OCI-LY3 (cell line): ENCODE measurements at regions not wholly inside any gene's neighbourhood (a gene's known extent, or its start where the extent isn't known, plus 50 kb on each side); places are given as distances from the start of the nearest gene placed in this dataset.

Source experiments
- CTCF ChIP-seq: fragments of 200-600, 300-600 bp; sonication (generic); IDR thresholded peaks from 2 replicates; pipeline ENCODE4 v1.5.1; 2014; ENCODE audit warnings: antibody characterized with exemption, low read length, low read depth
- EZH2phosphoT487 ChIP-seq: fragments of 200-600 bp; shearing (Covaris generic); IDR thresholded peaks from 2 replicates; pipeline ENCODE4 v1.6.1; 2018; ENCODE audit warnings: antibody characterized with exemption, mixed run types, low read depth

DNA sequence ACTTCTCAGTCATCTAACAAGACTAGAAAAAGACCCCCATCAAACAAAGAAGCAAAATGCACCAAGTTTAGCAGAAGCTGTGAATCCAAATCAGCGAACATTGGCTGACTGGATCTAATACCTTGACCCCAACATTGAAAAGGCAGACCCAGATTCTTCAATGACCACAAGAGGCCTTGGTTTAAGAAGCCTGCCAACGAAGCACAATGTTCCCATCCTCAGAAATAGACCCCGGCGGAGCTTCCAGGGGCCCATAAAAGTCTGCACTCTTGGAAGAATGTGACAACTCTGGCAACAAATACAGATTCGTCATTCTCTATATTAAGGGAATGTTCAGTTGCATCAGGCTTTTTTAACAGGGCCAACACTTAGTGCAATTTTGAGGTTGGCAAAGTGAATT, 112.8 kb upstream of the BCL6 start:
- TF ChIP-seq CTCF (no peak), EZH2phosphoT487 (no peak)
